ENCODE measurements at regions not wholly inside any gene's neighbourhood (a gene's known extent, or its start where the extent isn't known, plus 50 kb on each side); places are given as distances from the start of the nearest gene placed in this dataset.

- TF ChIP-seq CTCF (IDR thresholded peaks at IDR 0.05), result no peak
- no peak for TF ChIP-seq REST (IDR thresholded peaks at IDR 0.05; ENCODE audit: low read depth, low read length)
- TF ChIP-seq MEF2A (IDR thresholded peaks at IDR 0.05; ENCODE audit: borderline replicate concordance, low read depth), result no peak
- TF ChIP-seq USF2 (IDR thresholded peaks at IDR 0.05; ENCODE audit: borderline replicate concordance, low read depth, low read length), result no peak
- TF ChIP-seq FOXM1 (IDR thresholded peaks at IDR 0.05; ENCODE audit: low read depth), result no peak
Observed at GRCh38 chr4:66062921-66063320, 392.6 kb upstream of the EPHA5 start.

Data from SK-N-SH (cell line).